GM23338 (cell line): ENCODE measurements at regions not wholly inside any gene's neighbourhood (a gene's known extent, or its start where the extent isn't known, plus 50 kb on each side); places are given as distances from the start of the nearest gene placed in this dataset.

Experiments
- ATAC-seq: fragments of 200-7000 bp; cut with Tn5 transposase; 3 replicates; pipeline ENCODE4 v1.9.1; 2020
- DNase-seq: peaks from one replicate; pipeline ENCODE4 v3.0.0-alpha.2; 2015; ENCODE audit warnings: low spot score
- H2AFZ ChIP-seq: fragments of 200-600 bp; sonication (generic); 2 replicates; pipeline ENCODE4 v1.8.0; 2016; ENCODE audit warnings: antibody characterized with exemption, mild to moderate bottlenecking, moderate library complexity
- H3F3A ChIP-seq: fragments of 200-600 bp; sonication (generic); replicated peaks from 2 replicates; pipeline ENCODE4 v1.8.0; 2017; ENCODE audit warnings: antibody characterized with exemption, mixed run types, low read depth
- H3K27ac ChIP-seq: fragments of 200-600 bp; sonication (generic); 2 replicates; pipeline ENCODE4 v1.6.1; 2016; ENCODE audit warnings: low read depth
- H3K27me3 ChIP-seq: fragments of 200-600 bp; sonication (generic); 2 replicates; pipeline ENCODE4 v1.8.0; 2016; ENCODE audit warnings: mild to moderate bottlenecking, mixed run types, moderate library complexity; ENCODE audit not compliant: insufficient read depth
- H3K36me3 ChIP-seq: fragments of 200-600 bp; sonication (generic); 2 replicates; pipeline ENCODE4 v1.8.0; 2016; ENCODE audit warnings: mild to moderate bottlenecking; ENCODE audit not compliant: insufficient read depth
- H3K4me1 ChIP-seq: fragments of 200-600 bp; sonication (generic); 2 replicates; pipeline ENCODE4 v1.8.0; 2016; ENCODE audit warnings: mild to moderate bottlenecking, moderate library complexity; ENCODE audit not compliant: insufficient read depth
- H3K4me2 ChIP-seq: fragments of 200-600 bp; sonication (generic); 2 replicates; pipeline ENCODE4 v1.7.1; 2017; ENCODE audit warnings: mixed run types
- H3K4me3 ChIP-seq: fragments of 200-600 bp; sonication (generic); 2 replicates; pipeline ENCODE4 v1.6.1; 2016; ENCODE audit warnings: mixed run types
- H3K79me2 ChIP-seq: fragments of 200-600 bp; sonication (generic); replicated peaks from 2 replicates; pipeline ENCODE4 v1.8.0; 2017; ENCODE audit warnings: mild to moderate bottlenecking; ENCODE audit not compliant: insufficient read depth
- H3K9me2 ChIP-seq: fragments of 200-600 bp; sonication (generic); 2 replicates; pipeline ENCODE4 v1.8.0; 2017; ENCODE audit not compliant: insufficient read depth
- H4K20me1 ChIP-seq: fragments of 200-600 bp; sonication (generic); replicated peaks from 2 replicates; pipeline ENCODE4 v1.8.0; 2017; ENCODE audit warnings: mild to moderate bottlenecking; ENCODE audit not compliant: insufficient read depth
- H3K27ac Mint-ChIP-seq: 2 replicates; pipeline ENCODE4 v1.8.0; 2020; ENCODE audit warnings: inconsistent platforms, mild to moderate bottlenecking, moderate library complexity, mixed read lengths
- H3K27me3 Mint-ChIP-seq: 3 replicates; pipeline ENCODE4 v1.8.0; 2022; ENCODE audit warnings: low read depth, mild to moderate bottlenecking, moderate library complexity, mixed read lengths, inconsistent platforms; ENCODE audit not compliant: insufficient read depth, poor library complexity
- H3K36me3 Mint-ChIP-seq: 3 replicates; pipeline ENCODE4 v1.8.0; 2021; ENCODE audit warnings: low read depth, mild to moderate bottlenecking, inconsistent platforms, moderate library complexity, mixed read lengths
- H3K4me1 Mint-ChIP-seq: 3 replicates; pipeline ENCODE4 v1.8.0; 2020; ENCODE audit warnings: mild to moderate bottlenecking, inconsistent platforms, mixed read lengths
- H3K4me3 Mint-ChIP-seq: 3 replicates; pipeline ENCODE4 v1.8.0; 2021; ENCODE audit warnings: moderate library complexity, mild to moderate bottlenecking, inconsistent platforms, mixed read lengths
- H3K9me3 Mint-ChIP-seq: 3 replicates; pipeline ENCODE4 v1.8.0; 2020; ENCODE audit warnings: moderate library complexity, mild to moderate bottlenecking, inconsistent platforms, mixed read lengths
- CREB1 ChIP-seq: fragments of 250-450 bp; sonication (Bioruptor Pico); IDR thresholded peaks from 2 replicates; pipeline ENCODE4 v1.5.0; 2020; ENCODE audit warnings: low read depth, mild to moderate bottlenecking, moderate library complexity
- EZH2 ChIP-seq: fragments of 200-600 bp; sonication (generic); IDR thresholded peaks from one replicate; pipeline ENCODE4 v1.8.0; 2017; ENCODE audit warnings: antibody characterized with exemption, mild to moderate bottlenecking, low read depth; ENCODE audit not compliant: unreplicated experiment
- EZH2phosphoT487 ChIP-seq: fragments of 200-600 bp; sonication (generic); IDR thresholded peaks from one replicate; pipeline ENCODE4 v1.8.1; 2018; ENCODE audit warnings: antibody characterized with exemption; ENCODE audit not compliant: unreplicated experiment
- JUNB ChIP-seq: IDR thresholded peaks from one replicate; pipeline ENCODE4 v1.6.1; 2016; ENCODE audit warnings: antibody characterized with exemption; ENCODE audit not compliant: unreplicated experiment
- POLR2AphosphoS5 ChIP-seq: IDR thresholded peaks from 2 replicates; pipeline ENCODE4 v1.6.1; 2016; ENCODE audit warnings: antibody characterized with exemption, low read depth
- REST ChIP-seq: IDR thresholded peaks from one replicate; pipeline ENCODE4 v1.6.1; 2018; ENCODE audit warnings: antibody characterized with exemption; ENCODE audit not compliant: unreplicated experiment
- STAT1 ChIP-seq: IDR thresholded peaks from one replicate; pipeline ENCODE4 v1.6.1; 2016; ENCODE audit warnings: antibody characterized with exemption; ENCODE audit not compliant: unreplicated experiment
- ZNF114 ChIP-seq: fragments of 250-450 bp; sonication (Bioruptor Pico); IDR thresholded peaks from 2 replicates; pipeline ENCODE4 v1.5.0; 2020; ENCODE audit warnings: mild to moderate bottlenecking, moderate library complexity
- ZNF331 ChIP-seq: fragments of 250-450 bp; sonication (Bioruptor Pico); IDR thresholded peaks from 2 replicates; pipeline ENCODE4 v1.5.0; 2020; ENCODE audit warnings: low read depth, mild to moderate bottlenecking, moderate library complexity
- ZNF462 ChIP-seq: fragments of 250-450 bp; sonication (Bioruptor Pico); IDR thresholded peaks from 2 replicates; pipeline ENCODE4 v1.5.0; 2020; ENCODE audit warnings: mild to moderate bottlenecking, moderate library complexity
- TF ChIP-seq, protein P1 (sequence below): IDR thresholded peaks from 2 replicates; pipeline ENCODE4 v1.6.1; 2016; ENCODE audit warnings: antibody characterized with exemption

DNA sequence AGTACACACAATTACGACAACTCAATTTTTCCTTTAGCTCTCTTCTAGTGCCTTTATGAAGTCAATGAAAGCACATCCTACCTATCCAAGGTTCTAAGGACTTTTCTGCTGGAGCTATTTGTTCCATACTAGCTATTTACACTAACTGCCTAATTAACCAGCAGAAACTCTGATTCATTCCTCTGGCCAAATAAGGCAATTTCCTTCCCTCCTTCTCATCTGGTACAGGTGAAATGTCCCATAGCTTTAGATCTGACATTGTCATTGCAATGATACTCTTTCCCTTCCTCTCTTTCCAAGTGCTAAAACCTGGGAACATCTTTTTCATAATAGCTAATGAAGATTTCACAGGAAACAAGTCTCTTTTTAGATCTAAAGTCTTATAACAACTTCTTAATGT, 521.7 kb downstream of the SOX2 start:
- Histone ChIP-seq H3K4me1 (no peaks in the 10 kb centered on the region), H3K79me2 (no peaks in the 10 kb centered on the region), H3F3A (no peaks in the 10 kb centered on the region), H3K27ac (no peak overlapping the region), H3K27me3 (no peaks in the 10 kb centered on the region), H3K9me2 (no peaks in the 10 kb centered on the region), H3K4me2 (no peak overlapping the region), H3K36me3 (no peaks in the 10 kb centered on the region), H3K4me3 (no peak overlapping the region), H4K20me1 (no peaks in the 10 kb centered on the region), H2AFZ (no peak overlapping the region)
- no peaks in the 10 kb centered on the region for H3K36me3 Mint-ChIP-seq
- no peaks in the 10 kb centered on the region for H3K9me3 Mint-ChIP-seq
- no peak for DNase-seq
- H3K4me3 Mint-ChIP-seq, result no peak overlapping the region
- no peaks in the 10 kb centered on the region for H3K27me3 Mint-ChIP-seq
- no peak for ATAC-seq
- H3K27ac Mint-ChIP-seq, result no peak overlapping the region
- TF ChIP-seq REST (no peak), CREB1 (CRISPR knock-in tag) (no peak), JUNB (no peak), EZH2 (no peak), ZNF114 (CRISPR knock-in tag) (no peak), EZH2phosphoT487 (no peak), STAT1 (no peak), ZNF331 (no peak), ZNF462 (CRISPR knock-in tag) (no peak), POLR2AphosphoS5 (no peak)
- TF ChIP-seq, protein P1, sequence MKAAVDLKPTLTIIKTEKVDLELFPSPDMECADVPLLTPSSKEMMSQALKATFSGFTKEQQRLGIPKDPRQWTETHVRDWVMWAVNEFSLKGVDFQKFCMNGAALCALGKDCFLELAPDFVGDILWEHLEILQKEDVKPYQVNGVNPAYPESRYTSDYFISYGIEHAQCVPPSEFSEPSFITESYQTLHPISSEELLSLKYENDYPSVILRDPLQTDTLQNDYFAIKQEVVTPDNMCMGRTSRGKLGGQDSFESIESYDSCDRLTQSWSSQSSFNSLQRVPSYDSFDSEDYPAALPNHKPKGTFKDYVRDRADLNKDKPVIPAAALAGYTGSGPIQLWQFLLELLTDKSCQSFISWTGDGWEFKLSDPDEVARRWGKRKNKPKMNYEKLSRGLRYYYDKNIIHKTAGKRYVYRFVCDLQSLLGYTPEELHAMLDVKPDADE, result no peak
- H3K4me1 Mint-ChIP-seq, result peaks cover 28% of the 10 kb centered on the region
